ENCODE measurements at regions not wholly inside any gene's neighbourhood (a gene's known extent, or its start where the extent isn't known, plus 50 kb on each side); places are given as distances from the start of the nearest gene placed in this dataset.

GRCh38 chr1:208607616-208608015 is 363.4 kb upstream of the PLXNA2 start:
- H3K4me1 ChIP-seq (ENCODE audit: control insufficient read depth, insufficient read depth, low read length): no peaks in the 10 kb centered on the region
- H3K9ac ChIP-seq (ENCODE audit: extremely low read depth, low read length, poor library complexity, severe bottlenecking): no peak overlapping the region
- Mint-ChIP-seq H3K9me3 (no peaks in the 10 kb centered on the region), H3K4me1 (no peaks in the 10 kb centered on the region), H3K27me3 (ENCODE audit: insufficient read depth) (no peaks in the 10 kb centered on the region), H3K27ac (no peak overlapping the region), H3K36me3 (ENCODE audit: low read depth) (no peaks in the 10 kb centered on the region), H3K4me3 (no peak overlapping the region)
- H3K4me3 ChIP-seq (ENCODE audit: low read length): no peak overlapping the region
- DNase-seq: no peak
- H3K36me3 ChIP-seq (ENCODE audit: control insufficient read depth, insufficient read depth, low read length): no peaks in the 10 kb centered on the region
- H3K27ac ChIP-seq (ENCODE audit: low read depth, low read length): no peak overlapping the region
- no peaks in the 10 kb centered on the region for H3K27me3 ChIP-seq (ENCODE audit: control insufficient read depth, insufficient read depth, low read length, poor library complexity, severe bottlenecking)
- no peak for TF ChIP-seq CTCF (conservative IDR thresholded peaks at IDR 0.05)
- no peaks in the 10 kb centered on the region for H3K9me3 ChIP-seq (ENCODE audit: control insufficient read depth, low read length)
- 90 to 100% methylated on average over 1 of the region's 1 CpG for WGBS, 2 experiments (ENCODE audit: insufficient coverage in 1 of 2, insufficient read length in 1 of 2)

DNA sequence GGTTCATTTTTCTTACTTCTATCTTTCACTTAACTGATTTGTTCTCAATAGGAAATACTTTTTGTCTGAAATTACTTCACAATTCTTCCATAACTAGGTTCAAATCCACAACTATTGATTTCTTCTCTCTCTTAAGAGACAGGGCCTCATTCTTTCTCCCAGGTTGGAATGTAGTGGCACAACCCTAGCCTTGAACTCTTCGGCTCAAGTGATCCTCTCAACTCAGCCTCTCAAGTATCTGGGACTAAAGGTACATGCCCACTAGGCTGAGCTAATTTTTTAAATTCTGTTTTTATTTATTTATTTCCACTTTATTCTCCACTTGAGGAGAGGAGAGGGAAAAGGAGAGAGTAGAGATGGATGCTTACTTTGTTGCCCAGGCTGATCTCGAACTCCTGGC is 370.4 kb upstream of the PLXNA2 start:
- H3K27me3 ChIP-seq (ENCODE audit: control insufficient read depth, insufficient read depth, low read length, poor library complexity, severe bottlenecking): no peaks in the 10 kb centered on the region
- WGBS, 2 experiments (ENCODE audit: insufficient coverage in 1 of 2, insufficient read length in 1 of 2): 92 to 100% methylated on average over 2 of the region's 2 CpGs
- Mint-ChIP-seq H3K36me3 (ENCODE audit: low read depth) (no peaks in the 10 kb centered on the region), H3K27ac (no peak overlapping the region), H3K9me3 (peaks cover 3% of the 10 kb centered on the region), H3K27me3 (ENCODE audit: insufficient read depth) (no peaks in the 10 kb centered on the region), H3K4me3 (no peak overlapping the region), H3K4me1 (no peaks in the 10 kb centered on the region)
- no peak for TF ChIP-seq CTCF (conservative IDR thresholded peaks at IDR 0.05)
- no peak for DNase-seq
- no peak overlapping the region for H3K27ac ChIP-seq (ENCODE audit: low read depth, low read length)
- H3K4me3 ChIP-seq (ENCODE audit: low read length): no peak overlapping the region
- H3K4me1 ChIP-seq (ENCODE audit: control insufficient read depth, insufficient read depth, low read length): no peaks in the 10 kb centered on the region
- H3K36me3 ChIP-seq (ENCODE audit: control insufficient read depth, insufficient read depth, low read length): no peaks in the 10 kb centered on the region
- H3K9me3 ChIP-seq (ENCODE audit: control insufficient read depth, low read length): peaks cover 3% of the 10 kb centered on the region
- H3K9ac ChIP-seq (ENCODE audit: extremely low read depth, low read length, poor library complexity, severe bottlenecking): no peak overlapping the region

DNA sequence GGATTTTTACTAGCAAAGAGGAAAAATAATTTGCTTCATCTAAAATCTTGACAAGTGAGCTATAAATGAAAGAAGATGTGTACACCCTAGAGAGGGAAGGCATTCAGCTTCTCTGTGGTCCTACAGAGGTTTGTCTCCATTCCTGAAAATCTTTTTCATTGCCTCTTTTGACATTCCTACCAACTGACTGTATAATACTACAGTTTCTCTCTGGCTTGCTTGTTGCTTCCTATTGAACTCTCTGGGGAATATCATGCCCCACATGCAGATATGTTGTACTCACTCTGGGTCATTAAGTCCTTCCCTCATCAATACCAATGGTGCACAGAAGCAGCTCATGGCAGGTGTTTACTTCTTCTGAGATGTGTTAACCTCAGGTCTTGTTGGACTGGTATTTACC is 371.2 kb upstream of the PLXNA2 start:
- no peak for DNase-seq
- no peaks in the 10 kb centered on the region for H3K27me3 Mint-ChIP-seq (ENCODE audit: insufficient read depth)
- Histone ChIP-seq H3K27me3 (ENCODE audit: control insufficient read depth, insufficient read depth, low read length, poor library complexity, severe bottlenecking) (no peaks in the 10 kb centered on the region), H3K4me3 (ENCODE audit: low read length) (no peak overlapping the region), H3K4me1 (ENCODE audit: control insufficient read depth, insufficient read depth, low read length) (no peaks in the 10 kb centered on the region), H3K9me3 (ENCODE audit: control insufficient read depth, low read length) (peaks cover 11% of the 10 kb centered on the region), H3K27ac (ENCODE audit: low read depth, low read length) (no peak overlapping the region), H3K36me3 (ENCODE audit: control insufficient read depth, insufficient read depth, low read length) (no peaks in the 10 kb centered on the region), H3K9ac (ENCODE audit: extremely low read depth, low read length, poor library complexity, severe bottlenecking) (no peak overlapping the region)
- no peaks in the 10 kb centered on the region for H3K4me1 Mint-ChIP-seq
- H3K9me3 Mint-ChIP-seq: peaks cover 9% of the 10 kb centered on the region
- no peak for TF ChIP-seq CTCF (conservative IDR thresholded peaks at IDR 0.05)
- no peak overlapping the region for H3K4me3 Mint-ChIP-seq
- H3K36me3 Mint-ChIP-seq (ENCODE audit: low read depth): no peaks in the 10 kb centered on the region
- no peak overlapping the region for H3K27ac Mint-ChIP-seq

All from endodermal cell (in vitro differentiated cells).